GM10248 (cell line): ENCODE measurements at regions not wholly inside any gene's neighbourhood (a gene's known extent, or its start where the extent isn't known, plus 50 kb on each side); places are given as distances from the start of the nearest gene placed in this dataset.

ENCODE experiments used
- CTCF ChIA-PET: fragments of 300-600 bp; sonication (Branson Sonifier 250); formaldehyde crosslinking; extraction: SDS; loops from one replicate; lab custom pipeline; 2021; ENCODE audit warnings: antibody characterized with exemption; lab: Yijun Ruan, JAX
- POLR2A ChIA-PET: fragments of 350-650 bp; sonication (Branson Sonifier 250); formaldehyde crosslinking; extraction: SDS; loops from one replicate; lab custom pipeline; 2020; ENCODE audit warnings: antibody characterized with exemption; lab: Yijun Ruan, JAX
- DNase-seq: peaks from one replicate; pipeline ENCODE4 v3.0.0; 2012; ENCODE audit errors: extremely low spot score
- CTCF ChIP-seq: IDR thresholded peaks from 2 replicates; pipeline ENCODE4 v1.5.1; 2012; ENCODE audit warnings: mild to moderate bottlenecking, low read depth; ENCODE audit errors: extremely low read depth, missing control alignments, control extremely low read depth

GRCh38 chr12:97142737-97143410 is 235.8 kb downstream of the NEDD1 start:
- no peak for DNase-seq
- ChIA-PET CTCF (interaction anchor here (3.2 kb wide), 1 partner anchor 262 kb away, joined by 12 read pairs; no protein-coding TSS in a partner anchor), POLR2A (no interaction called here)
- TF ChIP-seq CTCF: no peak

GRCh38 chr12:97148941-97149559 is 242.0 kb downstream of the NEDD1 start:
- TF ChIP-seq CTCF: peak; percentile 90
- peak; percentile 54 for DNase-seq
- ChIA-PET POLR2A (no interaction called here), CTCF (interaction anchor here (0.7 to 6.5 kb wide), 27 partner anchors 8 to 1269 kb away, joined by 3 to 89 read pairs (median 5); no protein-coding TSS in a partner anchor)

GRCh38 chr12:97151481-97151880 is 244.4 kb downstream of the NEDD1 start:
- no peak for TF ChIP-seq CTCF
- ChIA-PET CTCF (interaction anchor here (6.5 kb wide), 1 partner anchor 253 kb away, joined by 89 read pairs; no protein-coding TSS in a partner anchor), POLR2A (no interaction called here)
- no peak for DNase-seq

- no peak for TF ChIP-seq CTCF
- ChIA-PET CTCF (interaction anchor here (1.0 kb wide), 1 partner anchor 10 kb away, joined by 7 read pairs; no protein-coding TSS in a partner anchor), POLR2A (no interaction called here)
- no peak for DNase-seq
These were observed 252.3 kb downstream of the NEDD1 start for GRCh38 chr12:97159377-97159776.

- TF ChIP-seq CTCF: no peak
- no peak for DNase-seq
- CTCF ChIA-PET: interaction anchor here (1.0 to 1.4 kb wide), 2 partner anchors 10 to 11 kb away, joined by 4 to 7 read pairs; no protein-coding TSS in a partner anchor
- POLR2A ChIA-PET: no interaction called here
These were observed 253.2 kb downstream of the NEDD1 start for GRCh38 chr12:97160277-97160676.

GRCh38 chr12:97162173-97162572 is 255.1 kb downstream of the NEDD1 start:
- TF ChIP-seq CTCF: no peak
- DNase-seq: no peak
- ChIA-PET POLR2A (no interaction called here), CTCF (interaction anchor here (2.3 kb wide), 1 partner anchor 13 kb away, joined by 9 read pairs; no protein-coding TSS in a partner anchor)
